Thyroid gland (tissue), 4 donors: ENCODE measurements at regions not wholly inside any gene's neighbourhood (a gene's known extent, or its start where the extent isn't known, plus 50 kb on each side); places are given as distances from the start of the nearest gene placed in this dataset.

ENCODE experiments used
- DNase-seq, 2 donors: peaks; one replicate each; pipeline ENCODE4 v3.0.0-alpha.2; 2019
- H3K27ac ChIP-seq, 3 donors: fragments of 200-600 bp; sonication (generic); 1 replicate in 2 of 3; 2 replicates in 1 of 3; pipeline ENCODE4 v1.5.1; 2016 to 2019; ENCODE audit warnings: mild to moderate bottlenecking in 1 of 3, moderate library complexity in 1 of 3
- H3K27me3 ChIP-seq: fragments of 200-600 bp; sonication (generic); one replicate; pipeline ENCODE4 v1.5.1; 2019
- H3K36me3 ChIP-seq, 2 donors: fragments of 200-600 bp; sonication (generic); one replicate each; pipeline ENCODE4 v1.5.1; 2016 to 2019
- H3K4me1 ChIP-seq, 2 donors: fragments of 200-600 bp; sonication (generic); one replicate each; pipeline ENCODE4 v1.5.1; 2017 to 2019
- H3K4me3 ChIP-seq, 3 donors: fragments of 200-600 bp; sonication (generic); replicated peaks in 1 of 3; 1 replicate in 2 of 3; 2 replicates in 1 of 3; pipeline ENCODE4 v1.5.1; 2016; ENCODE audit warnings: mild to moderate bottlenecking in 1 of 3
- H3K9me3 ChIP-seq: fragments of 200-600 bp; sonication (generic); one replicate; pipeline ENCODE4 v1.5.1; 2017
- CTCF ChIP-seq, 6 experiments: fragments of 200-600 bp in 3 of 6; fragments of 450-650 bp in 3 of 6; sonication (generic) in 3 of 6; IDR thresholded peaks; one replicate each; pipeline ENCODE4 v1.5.1; 2016 to 2019; ENCODE audit warnings: antibody characterized with exemption in 6 of 6, mild to moderate bottlenecking in 2 of 6, inconsistent platforms in 1 of 6, moderate library complexity in 1 of 6
- POLR2A ChIP-seq, 2 donors: fragments of 450-650 bp; IDR thresholded peaks; one replicate each; pipeline ENCODE4 v1.6.1; 2017; ENCODE audit warnings: antibody characterized with exemption in 2 of 2, mild to moderate bottlenecking in 2 of 2, moderate library complexity in 1 of 2
- WGBS, 2 donors: methylation state at CpG; one replicate each; pipeline ENCODE4 v1.1.5; 2017; 5-methylcytosine and 5-hydroxymethylcytosine counted together
- intact Hi-C: fragments of 100-400 bp; cut with DNase I; formaldehyde crosslinking; loops from one replicate; pipeline ENCODE4 v1.15.1; 2023

GRCh38 chr6:14734416-14735340 is 511.2 kb upstream of the JARID2 start:
- Histone ChIP-seq H3K27ac (no peak overlapping the region), H3K9me3 (no peaks in the 10 kb centered on the region), H3K27me3 (no peaks in the 10 kb centered on the region), H3K36me3 (no peaks in the 10 kb centered on the region), H3K4me3 (no peak overlapping the region), H3K4me1 (no peaks in the 10 kb centered on the region)
- no peak for DNase-seq
- WGBS, 2 donors, result 52 to 60% methylated on average over 5 of the region's 5 CpGs
- intact Hi-C loops, result no loop called here
- TF ChIP-seq POLR2A (IDR thresholded peaks at IDR 0.05) (no peak), CTCF (IDR thresholded peaks at IDR 0.05) (no peak)

- Histone ChIP-seq H3K36me3 (no peaks in the 10 kb centered on the region), H3K27me3 (no peaks in the 10 kb centered on the region), H3K9me3 (no peaks in the 10 kb centered on the region), H3K27ac (no peak overlapping the region), H3K4me3 (no peak overlapping the region), H3K4me1 (no peaks in the 10 kb centered on the region)
- 88 to 95% methylated on average over 1 of the region's 1 CpG for WGBS, 2 donors
- TF ChIP-seq POLR2A (IDR thresholded peaks at IDR 0.05) (no peak), CTCF (IDR thresholded peaks at IDR 0.05) (no peak)
- intact Hi-C loops, result no loop called here
- no peak for DNase-seq
Measured at GRCh38 chr6:14735956-14736486, 509.8 kb upstream of the JARID2 start.

- Histone ChIP-seq H3K27ac (no peak overlapping the region), H3K36me3 (no peaks in the 10 kb centered on the region), H3K4me1 (no peaks in the 10 kb centered on the region), H3K4me3 (no peak overlapping the region), H3K9me3 (no peaks in the 10 kb centered on the region), H3K27me3 (no peaks in the 10 kb centered on the region)
- intact Hi-C loops, result no loop called here
- WGBS, 2 donors, result 87% methylated on average over 2 of the region's 2 CpGs
- TF ChIP-seq POLR2A (IDR thresholded peaks at IDR 0.05) (no peak), CTCF (IDR thresholded peaks at IDR 0.05) (no peak)
- DNase-seq, result no peak
Measured at GRCh38 chr6:14736554-14736953, 509.3 kb upstream of the JARID2 start.

GRCh38 chr6:14738497-14738896 is 507.4 kb upstream of the JARID2 start:
- 95 to 96% methylated on average over 2 of the region's 2 CpGs for WGBS, 2 donors
- Histone ChIP-seq H3K27ac (no peak overlapping the region), H3K4me1 (no peaks in the 10 kb centered on the region), H3K36me3 (no peaks in the 10 kb centered on the region), H3K9me3 (no peaks in the 10 kb centered on the region), H3K27me3 (no peaks in the 10 kb centered on the region), H3K4me3 (no peak overlapping the region)
- TF ChIP-seq CTCF (IDR thresholded peaks at IDR 0.05) (no peak), POLR2A (IDR thresholded peaks at IDR 0.05) (no peak)
- intact Hi-C loops, result no loop called here
- no peak for DNase-seq

- no peaks in the 10 kb centered on the region for H3K9me3 ChIP-seq
- no peaks in the 10 kb centered on the region for H3K27me3 ChIP-seq
- no peak for TF ChIP-seq CTCF (IDR thresholded peaks at IDR 0.05)
- TF ChIP-seq POLR2A (IDR thresholded peaks at IDR 0.05), result no peak
- no peaks in the 10 kb centered on the region for H3K4me1 ChIP-seq
- no peak overlapping the region for H3K4me3 ChIP-seq
- H3K27ac ChIP-seq, result no peak overlapping the region
- WGBS, 2 donors, result 57 to 58% methylated on average over 5 of the region's 5 CpGs
- intact Hi-C loops, result no loop called here
- no peak for DNase-seq
- no peaks in the 10 kb centered on the region for H3K36me3 ChIP-seq
Measured at GRCh38 chr6:14738933-14739332, 506.9 kb upstream of the JARID2 start.
